Coronary artery (tissue), 2 donors: ENCODE measurements at regions not wholly inside any gene's neighbourhood (a gene's known extent, or its start where the extent isn't known, plus 50 kb on each side); places are given as distances from the start of the nearest gene placed in this dataset.

Experiments
- DNase-seq: peaks from one replicate; pipeline ENCODE4 v3.0.0-alpha.2; 2017; ENCODE audit warnings: low spot score
- H3K27ac ChIP-seq, 2 donors: fragments of 200-600 bp; sonication (generic); one replicate each; pipeline ENCODE4 v1.5.1; 2016 to 2019
- H3K4me3 ChIP-seq: fragments of 200-600 bp; sonication (generic); 2 replicates; pipeline ENCODE4 v1.5.1; 2016; ENCODE audit warnings: mild to moderate bottlenecking, moderate library complexity
- CTCF ChIP-seq: fragments of 200-600 bp; sonication (generic); IDR thresholded peaks from one replicate; pipeline ENCODE4 v1.5.1; 2019; ENCODE audit warnings: antibody characterized with exemption

GRCh38 chr5:112004867-112005622, 248.1 kb upstream of the NREP start:
- H3K27ac ChIP-seq = no peak overlapping the region
- no peak for TF ChIP-seq CTCF
- no peak for DNase-seq
- no peak overlapping the region for H3K4me3 ChIP-seq

DNA sequence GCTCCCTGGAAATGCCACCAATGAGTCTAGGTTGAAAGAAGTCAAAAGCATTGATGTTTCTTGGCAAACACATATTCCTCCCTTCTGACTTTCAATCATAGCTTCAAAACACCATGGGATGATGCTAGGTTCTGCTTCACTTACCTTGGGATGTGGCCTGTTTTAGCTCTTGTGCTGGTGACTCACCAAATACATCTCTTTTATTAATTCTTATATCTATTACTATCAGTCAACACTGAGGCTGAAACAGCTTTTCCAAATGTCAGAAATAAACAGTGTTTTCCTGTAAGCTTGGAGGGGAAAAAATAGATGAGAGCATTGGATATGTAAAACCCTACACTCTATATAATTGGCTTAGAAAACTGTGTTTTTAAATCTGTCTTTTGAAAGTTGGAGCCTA, 245.4 kb upstream of the NREP start:
- Histone ChIP-seq H3K4me3 (no peak overlapping the region), H3K27ac (no peak overlapping the region)
- no peak for TF ChIP-seq CTCF
- no peak for DNase-seq

DNA sequence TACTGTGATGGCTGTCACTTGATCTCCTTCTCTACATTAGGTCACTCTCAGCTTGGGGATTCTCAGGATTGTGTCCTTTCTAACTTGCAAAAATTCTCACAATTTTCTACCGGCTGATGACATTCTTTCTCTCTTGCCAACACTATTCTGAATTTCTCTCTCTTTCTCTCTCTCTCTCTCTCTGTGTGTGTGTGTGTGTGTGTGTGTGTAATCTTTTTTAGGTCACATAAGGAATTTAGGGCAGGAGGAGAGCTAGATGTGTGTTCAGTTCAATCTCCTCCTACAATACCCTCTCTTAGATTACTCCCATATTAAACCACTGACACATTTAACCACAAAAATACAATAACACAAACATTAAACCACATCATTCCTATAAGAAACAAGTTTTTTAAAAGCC, 242.3 kb upstream of the NREP start:
- TF ChIP-seq CTCF = no peak
- DNase-seq = no peak
- no peak overlapping the region for H3K27ac ChIP-seq
- H3K4me3 ChIP-seq = no peak overlapping the region

DNA sequence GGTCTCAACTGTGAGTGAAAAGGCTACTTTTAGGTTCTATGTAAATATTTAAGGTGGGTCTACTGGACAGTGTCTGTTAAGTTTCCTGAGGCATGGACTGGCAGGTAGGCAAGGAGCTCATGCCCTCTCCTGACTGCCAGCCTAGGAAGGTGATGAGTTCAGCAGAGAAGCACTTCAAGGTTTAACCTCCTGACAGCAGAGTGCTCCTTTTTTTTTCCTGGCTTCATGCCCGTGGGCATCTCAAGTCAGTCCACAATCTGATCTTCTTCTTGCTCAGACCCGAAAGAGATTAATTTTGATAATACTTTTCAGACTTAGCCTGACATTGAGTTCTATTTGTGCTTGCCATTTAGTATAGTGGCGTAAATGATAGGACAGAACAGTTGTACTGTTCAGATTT, 241.9 kb upstream of the NREP start:
- H3K27ac ChIP-seq = no peak overlapping the region
- no peak for TF ChIP-seq CTCF
- DNase-seq = no peak

DNA sequence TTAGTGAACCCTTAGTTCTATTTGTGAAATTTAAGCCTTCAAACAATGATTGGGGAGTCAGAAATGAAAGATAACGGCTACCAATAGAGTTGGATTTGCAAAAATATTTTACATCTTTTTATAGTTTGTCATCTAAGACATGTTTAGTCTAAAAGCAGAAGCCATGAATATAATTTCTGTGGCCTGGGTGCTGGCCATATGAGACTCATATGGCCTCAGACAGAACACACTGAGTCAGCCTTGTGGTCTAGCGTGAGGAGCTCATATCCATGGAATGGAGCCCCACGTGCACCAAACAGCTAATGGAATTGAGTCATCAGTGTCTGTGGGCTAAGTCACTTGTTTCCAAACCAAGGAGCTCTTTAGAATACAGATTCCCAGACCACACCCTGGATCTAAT, 240.7 kb upstream of the NREP start:
- no peak overlapping the region for H3K27ac ChIP-seq
- no peak for TF ChIP-seq CTCF
- DNase-seq = no peak

More for the DNA sequence above, 241.9 kb upstream of the NREP start:
- no peak overlapping the region for H3K4me3 ChIP-seq

DNA sequence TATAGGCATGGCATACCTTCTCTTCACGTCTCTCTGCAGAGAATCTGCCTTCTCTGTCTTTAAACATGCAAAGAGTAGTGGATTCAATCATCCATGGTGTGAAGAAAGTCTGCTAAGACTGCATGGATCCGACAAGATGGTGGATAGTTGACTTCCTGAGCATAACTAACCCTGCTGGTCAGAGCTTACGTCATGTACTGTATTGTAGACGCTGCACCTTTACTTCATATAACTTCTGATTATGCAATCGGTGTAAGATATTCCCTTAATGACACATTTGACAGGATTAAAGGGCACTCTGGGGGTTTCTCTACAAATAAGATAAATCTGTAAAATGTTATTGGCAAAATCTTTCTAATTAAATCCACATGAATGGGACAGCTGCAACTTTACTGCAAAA, 240.3 kb upstream of the NREP start:
- TF ChIP-seq CTCF = no peak
- Histone ChIP-seq H3K4me3 (no peak overlapping the region), H3K27ac (no peak overlapping the region)
- no peak for DNase-seq

More for the DNA sequence above, 240.7 kb upstream of the NREP start:
- H3K4me3 ChIP-seq = no peak overlapping the region

DNA sequence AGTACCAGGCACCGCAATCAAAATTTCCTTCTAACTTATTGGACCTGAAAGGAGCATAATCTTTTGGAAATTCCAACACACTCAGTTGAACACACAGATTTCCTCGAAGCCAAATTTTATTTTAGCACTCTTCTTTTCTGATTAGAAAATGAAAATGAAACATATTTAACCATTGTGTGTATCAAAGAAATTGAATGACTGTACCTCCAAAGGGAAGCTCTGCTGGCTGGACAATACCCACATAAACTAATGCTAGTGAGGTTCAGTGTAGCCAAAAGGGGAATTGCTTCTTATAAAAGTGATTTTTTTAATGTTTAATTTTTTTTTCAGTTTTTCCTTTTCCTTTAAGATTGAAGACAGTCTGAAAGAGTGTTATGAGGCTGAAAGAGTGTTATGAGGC, 239.6 kb upstream of the NREP start:
- H3K27ac ChIP-seq = no peak overlapping the region
- no peak overlapping the region for H3K4me3 ChIP-seq
- no peak for DNase-seq
- TF ChIP-seq CTCF = no peak
